GM10266 (cell line): ENCODE measurements at regions not wholly inside any gene's neighbourhood (a gene's known extent, or its start where the extent isn't known, plus 50 kb on each side); places are given as distances from the start of the nearest gene placed in this dataset.

Experiments used
- DNase-seq: peaks from one replicate; pipeline ENCODE4 v3.0.0; 2012; ENCODE audit errors: extremely low spot score
- CTCF ChIP-seq: IDR thresholded peaks from 2 replicates; pipeline ENCODE4 v1.5.1; 2012; ENCODE audit warnings: mild to moderate bottlenecking, low read depth; ENCODE audit not compliant: control insufficient read depth, insufficient read depth; ENCODE audit errors: missing control alignments

GRCh38 chr1:212207118-212207517 lies 78.1 kb upstream of the PPP2R5A start:
- DNase-seq = no peak
- no peak for TF ChIP-seq CTCF

DNA sequence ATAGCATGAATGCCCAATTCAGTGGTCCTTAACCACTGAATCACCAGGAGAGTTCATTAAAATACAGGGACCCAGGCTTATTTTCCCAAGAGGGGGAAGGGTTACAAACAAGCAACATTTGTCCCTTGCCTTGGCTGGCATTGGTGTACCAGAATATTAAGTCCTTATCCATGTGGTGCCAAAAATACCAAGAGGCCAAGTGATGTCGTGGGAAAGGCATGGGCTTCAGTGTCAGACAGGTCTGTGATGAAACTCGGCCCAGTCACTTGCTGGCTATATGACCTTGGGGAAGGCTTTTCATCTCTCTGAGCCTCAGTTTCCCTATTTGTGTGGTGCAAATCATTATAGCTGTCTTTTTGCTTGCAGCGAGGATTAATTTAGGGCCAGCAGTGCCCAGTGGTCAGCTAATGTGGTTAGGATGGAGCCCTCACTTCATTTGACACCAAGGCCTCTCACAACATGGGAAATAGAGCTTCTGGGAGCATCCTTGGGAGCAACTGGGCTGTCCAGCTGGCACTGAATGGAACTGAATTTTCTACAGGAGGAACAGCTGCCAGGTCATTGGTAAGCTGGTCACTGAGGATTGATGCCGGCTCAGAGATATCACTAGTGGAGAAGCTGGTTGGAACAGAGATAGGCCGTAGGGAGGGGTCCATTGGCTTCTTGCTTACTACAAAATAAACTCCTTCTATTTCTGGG lies 77.2 kb upstream of the PPP2R5A start:
- TF ChIP-seq CTCF = no peak
- no peak for DNase-seq

DNA sequence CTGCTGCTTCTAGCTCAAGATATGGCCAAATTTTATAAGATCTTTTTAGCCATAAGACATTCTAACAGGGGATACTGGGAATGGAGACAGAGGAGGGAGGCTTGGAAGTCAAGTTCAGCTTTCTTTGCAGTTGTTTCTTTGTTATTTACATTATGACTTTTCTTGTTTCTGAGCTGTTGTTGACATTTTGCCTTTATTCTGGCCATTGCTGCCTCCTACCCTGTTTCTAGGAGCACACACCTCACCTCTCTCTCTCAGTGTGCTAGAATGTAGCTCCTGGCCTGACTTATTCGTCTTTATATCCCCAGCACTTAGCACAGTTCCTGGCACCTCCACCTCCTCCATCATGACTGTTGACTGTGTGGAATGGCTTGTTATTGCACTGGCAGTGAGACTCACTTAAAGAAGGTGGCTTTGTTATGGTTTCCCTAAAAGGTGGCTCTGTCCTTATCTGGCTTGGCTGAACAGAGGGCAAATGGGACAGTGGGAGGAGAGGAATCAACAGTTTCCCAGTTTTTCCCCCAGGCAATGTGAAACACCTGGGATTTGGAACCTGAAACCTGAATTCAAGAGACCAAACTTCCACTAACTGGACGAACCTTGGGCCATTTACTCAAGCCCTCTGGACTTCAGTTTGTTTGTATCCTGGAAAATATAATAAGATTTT lies 76.1 kb upstream of the PPP2R5A start:
- no peak for DNase-seq
- no peak for TF ChIP-seq CTCF

GRCh38 chr1:212211371-212211770 lies 73.8 kb upstream of the PPP2R5A start:
- no peak for TF ChIP-seq CTCF
- DNase-seq = no peak

GRCh38 chr1:212212343-212212742 lies 72.9 kb upstream of the PPP2R5A start:
- no peak for DNase-seq
- TF ChIP-seq CTCF = no peak

- DNase-seq = no peak
- TF ChIP-seq CTCF = no peak
These were observed 72.3 kb upstream of the PPP2R5A start for GRCh38 chr1:212212906-212213305.

GRCh38 chr1:212213784-212214183 lies 71.4 kb upstream of the PPP2R5A start:
- no peak for TF ChIP-seq CTCF
- no peak for DNase-seq
